Choroid plexus epithelial cell (primary cell): ENCODE measurements at regions not wholly inside any gene's neighbourhood (a gene's known extent, or its start where the extent isn't known, plus 50 kb on each side); places are given as distances from the start of the nearest gene placed in this dataset.
A peak's percentile ranks its signal among the peaks of the same experiment; 100 is the strongest.
"Not testable (repeated sequence)": the region's sequence is repeated elsewhere in the genome, so short reads cannot be mapped to it uniquely, and the experiment has no call there.

Experiments used
- DNase-seq: peaks from one replicate; pipeline ENCODE4 v3.0.0-alpha.2; 2010; ENCODE audit warnings: low read depth
- H3K4me3 ChIP-seq: 2 replicates; pipeline ENCODE4 v1.5.1; 2011; ENCODE audit warnings: low read depth, mild to moderate bottlenecking, control low read depth, low read length, moderate library complexity
- CTCF ChIP-seq: conservative IDR thresholded peaks from 2 replicates; pipeline ENCODE4 v1.5.1; 2011; ENCODE audit warnings: low read depth, mild to moderate bottlenecking, control low read depth, inconsistent platforms, low read length, moderate library complexity

- DNase-seq: peak; percentile 60
Measured at GRCh38 chr7:19919261-19920095, 146.1 kb upstream of the TMEM196 start.

GRCh38 chr7:19916046-19916445 lies 142.6 kb upstream of the TMEM196 start:
- no peak for TF ChIP-seq CTCF
- no peak for DNase-seq
- no peak overlapping the region for H3K4me3 ChIP-seq

More at GRCh38 chr7:19919261-19920095, 146.1 kb upstream of the TMEM196 start:
- no peak overlapping the region for H3K4me3 ChIP-seq
- no peak for TF ChIP-seq CTCF

GRCh38 chr7:19915596-19915995 lies 142.2 kb upstream of the TMEM196 start:
- TF ChIP-seq CTCF: no peak
- no peak for DNase-seq
- no peak overlapping the region for H3K4me3 ChIP-seq

- no peak for DNase-seq
- no peak for TF ChIP-seq CTCF
- no peak overlapping the region for H3K4me3 ChIP-seq
Measured at GRCh38 chr7:19914866-19915265, 141.4 kb upstream of the TMEM196 start.

GRCh38 chr7:19900118-19900517 lies 126.7 kb upstream of the TMEM196 start:
- no peak overlapping the region for H3K4me3 ChIP-seq
- no peak for DNase-seq
- no peak for TF ChIP-seq CTCF

- TF ChIP-seq CTCF: no peak
- H3K4me3 ChIP-seq: no peak overlapping the region
- DNase-seq: peak; percentile 30
Measured at GRCh38 chr7:19899529-19899928, 126.1 kb upstream of the TMEM196 start.

- DNase-seq, H3K4me3 ChIP-seq: not testable (repeated sequence)
Measured at GRCh38 chr7:19882893-19883292, 109.5 kb upstream of the TMEM196 start.
